ENCODE measurements at regions not wholly inside any gene's neighbourhood (a gene's known extent, or its start where the extent isn't known, plus 50 kb on each side); places are given as distances from the start of the nearest gene placed in this dataset.

- DNase-seq (ENCODE audit: low spot score), result no peak
Observed at GRCh38 chr12:125890366-125890905, 825.2 kb downstream of the AACS start.

- DNase-seq (ENCODE audit: low spot score), result no peak
Observed at GRCh38 chr12:125890971-125891370, 825.7 kb downstream of the AACS start.

GRCh38 chr12:125892276-125892675 is 827.0 kb downstream of the AACS start:
- no peak for DNase-seq (ENCODE audit: low spot score)

GRCh38 chr12:125902991-125903390 is 837.8 kb downstream of the AACS start:
- DNase-seq (ENCODE audit: low spot score), result no peak

GRCh38 chr12:125907351-125907750 is 842.1 kb downstream of the AACS start:
- DNase-seq (ENCODE audit: low spot score), result no peak

GRCh38 chr12:125919856-125920470 is 854.7 kb downstream of the AACS start:
- no peak for DNase-seq (ENCODE audit: low spot score)

GRCh38 chr12:125922330-125922729 is 857.1 kb downstream of the AACS start:
- DNase-seq (ENCODE audit: low spot score), result no peak

- DNase-seq (ENCODE audit: low spot score), result no peak
Observed at GRCh38 chr12:125936502-125936901, 871.3 kb downstream of the AACS start.

- DNase-seq (ENCODE audit: low spot score), result no peak
Observed at GRCh38 chr12:125944446-125944845, 879.2 kb downstream of the AACS start.

- DNase-seq (ENCODE audit: low spot score), result no peak
Observed at GRCh38 chr12:125949471-125949870, 884.2 kb downstream of the AACS start.

- DNase-seq (ENCODE audit: low spot score), result no peak
Observed at GRCh38 chr12:125954362-125954761, 889.1 kb downstream of the AACS start.

GRCh38 chr12:125956186-125956585 is 891.0 kb downstream of the AACS start:
- DNase-seq (ENCODE audit: low spot score), result no peak

GRCh38 chr12:125966641-125967040 is 901.4 kb downstream of the AACS start:
- no peak for DNase-seq (ENCODE audit: low spot score)

- no peak for DNase-seq (ENCODE audit: low spot score)
Observed at GRCh38 chr12:125968413-125968812, 903.2 kb downstream of the AACS start.

- DNase-seq (ENCODE audit: low spot score), result no peak
Observed at GRCh38 chr12:125971981-125972380, 906.7 kb downstream of the AACS start.

GRCh38 chr12:125978286-125978685 is 913.1 kb downstream of the AACS start:
- no peak for DNase-seq (ENCODE audit: low spot score)

GRCh38 chr12:125981610-125982253 is 916.5 kb downstream of the AACS start:
- no peak for DNase-seq (ENCODE audit: low spot score)

GRCh38 chr12:125983094-125983783 is 918.0 kb downstream of the AACS start:
- no peak for DNase-seq (ENCODE audit: low spot score)

GRCh38 chr12:125983784-125984500 is 918.7 kb downstream of the AACS start:
- DNase-seq (ENCODE audit: low spot score), result no peak

- no peak for DNase-seq (ENCODE audit: low spot score)
Observed at GRCh38 chr12:125988545-125988944, 923.3 kb downstream of the AACS start.

GRCh38 chr12:125989696-125990095 is 924.5 kb downstream of the AACS start:
- DNase-seq (ENCODE audit: low spot score), result no peak

- no peak for DNase-seq (ENCODE audit: low spot score)
Observed at GRCh38 chr12:125996443-125996842, 931.2 kb downstream of the AACS start.

- no peak for DNase-seq (ENCODE audit: low spot score)
Observed at GRCh38 chr12:125999628-126000027, 934.4 kb downstream of the AACS start.

Measured in hematopoietic multipotent progenitor cell treated with erythropoietin and hydrocortisone succinate and interleukin-3 and kit ligand, for 17 days (in vitro differentiated cells).